NOMO-1 treated with DMSO at 0.1 percent for 48 hours (cell line): ENCODE measurements at regions not wholly inside any gene's neighbourhood (a gene's known extent, or its start where the extent isn't known, plus 50 kb on each side); places are given as distances from the start of the nearest gene placed in this dataset.

Experiments used
- DNase-seq: peaks from one replicate; lab custom pipeline; 2025; ENCODE audit not compliant: unreplicated experiment; lab: John Stamatoyannopoulos, UW

DNA sequence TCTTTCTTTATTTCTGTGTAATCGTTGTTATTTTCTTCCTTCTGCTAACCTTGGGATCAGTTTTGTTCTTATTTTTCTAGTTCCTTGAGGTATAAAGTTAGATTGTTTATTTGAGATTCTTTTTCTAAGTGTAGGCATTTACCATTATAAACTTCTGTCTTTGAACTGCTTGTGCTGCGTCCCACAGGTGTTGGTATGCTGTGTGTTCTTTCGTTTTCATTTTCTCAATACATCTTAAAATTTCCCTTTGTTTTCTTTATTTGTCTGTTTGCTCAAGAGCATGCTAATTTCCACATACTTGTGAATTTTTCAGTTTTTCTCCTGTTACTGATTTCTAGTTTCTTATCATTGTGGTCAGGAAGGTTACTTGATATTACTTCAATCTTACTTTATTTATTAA is 873.8 kb upstream of the GCFC2 start:
- no peak for DNase-seq

GRCh38 chr2:76579911-76580310 is 869.2 kb upstream of the GCFC2 start:
- DNase-seq = no peak

GRCh38 chr2:76572981-76573380 is 862.3 kb upstream of the GCFC2 start:
- DNase-seq = no peak

DNA sequence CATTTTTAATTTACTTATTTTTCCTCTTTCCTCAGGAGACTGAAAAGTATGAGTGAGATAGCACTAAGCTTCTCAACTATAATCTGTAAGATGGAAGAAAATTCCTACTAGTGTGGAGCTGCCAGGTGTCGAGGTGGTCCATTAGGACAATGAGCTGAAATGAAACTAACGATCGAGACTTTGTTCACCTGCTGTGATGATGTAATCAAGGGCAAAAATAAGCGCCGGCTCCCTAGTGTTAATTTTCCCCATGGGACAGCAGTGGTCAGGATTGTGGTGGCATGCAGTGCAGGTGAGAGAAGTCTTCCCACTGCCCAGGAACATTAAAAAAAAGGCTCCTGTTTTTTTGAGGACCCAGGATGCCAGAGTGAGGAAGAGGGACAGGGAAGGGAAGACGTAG is 859.1 kb upstream of the GCFC2 start:
- DNase-seq = no peak

DNA sequence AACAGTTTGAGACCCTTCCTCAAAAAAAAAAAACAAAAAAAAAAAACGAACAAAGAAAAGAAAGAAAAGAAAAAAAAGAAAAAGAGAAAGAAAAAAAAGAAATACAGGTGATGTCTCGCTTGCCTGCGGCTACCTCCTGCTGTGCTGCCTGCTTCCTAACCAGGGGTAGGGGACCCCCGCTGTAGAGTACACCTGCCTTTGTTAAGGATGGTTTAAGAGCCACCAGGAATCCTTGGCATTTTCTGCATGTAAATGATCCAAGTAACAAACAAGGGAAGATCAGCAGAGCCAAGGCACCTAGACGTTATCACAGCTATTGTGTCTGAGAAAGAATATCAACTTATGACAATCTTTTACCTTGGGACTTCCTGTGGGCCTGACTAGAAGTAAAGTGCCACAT is 856.8 kb upstream of the GCFC2 start:
- no peak for DNase-seq

DNA sequence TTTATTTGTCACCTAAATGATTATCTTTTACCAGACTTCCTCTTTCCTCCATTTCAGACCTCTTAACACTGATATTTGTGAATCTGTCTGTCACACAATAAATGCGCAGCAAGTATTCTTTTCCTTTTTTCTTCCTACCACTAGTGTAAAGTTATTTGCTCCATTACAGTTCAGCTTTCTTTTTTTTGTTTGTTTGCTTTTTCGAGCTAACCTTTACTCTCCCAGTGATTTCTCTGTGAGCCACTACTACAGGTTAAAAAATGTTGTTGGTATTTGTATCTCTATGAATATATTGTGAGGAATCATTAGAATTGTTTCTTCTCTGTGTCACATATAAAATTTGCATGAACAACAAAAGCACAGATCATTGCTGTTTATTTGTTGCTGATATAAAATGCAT is 854.0 kb upstream of the GCFC2 start:
- no peak for DNase-seq

DNA sequence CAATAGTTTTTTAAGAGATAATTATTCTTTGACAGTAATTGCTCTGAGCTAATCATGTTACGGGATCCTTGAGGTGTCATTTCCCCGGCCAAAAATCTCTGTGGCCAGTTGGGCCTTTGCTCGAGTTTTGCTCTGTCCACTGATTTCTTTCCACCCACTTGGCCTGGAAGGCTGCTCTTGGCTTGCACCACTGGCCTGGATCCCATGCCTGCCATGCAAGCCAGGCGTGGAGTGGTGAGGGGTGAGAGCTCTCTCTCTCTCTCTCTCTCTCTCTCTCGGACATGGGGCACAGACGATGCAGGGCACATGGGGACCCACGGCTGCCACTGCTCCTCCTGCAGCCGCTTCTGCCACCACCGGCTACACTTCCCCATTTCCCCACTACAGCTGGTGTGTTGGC is 853.0 kb upstream of the GCFC2 start:
- no peak for DNase-seq

- no peak for DNase-seq
These were observed 847.4 kb upstream of the GCFC2 start for GRCh38 chr2:76558157-76558556.

DNA sequence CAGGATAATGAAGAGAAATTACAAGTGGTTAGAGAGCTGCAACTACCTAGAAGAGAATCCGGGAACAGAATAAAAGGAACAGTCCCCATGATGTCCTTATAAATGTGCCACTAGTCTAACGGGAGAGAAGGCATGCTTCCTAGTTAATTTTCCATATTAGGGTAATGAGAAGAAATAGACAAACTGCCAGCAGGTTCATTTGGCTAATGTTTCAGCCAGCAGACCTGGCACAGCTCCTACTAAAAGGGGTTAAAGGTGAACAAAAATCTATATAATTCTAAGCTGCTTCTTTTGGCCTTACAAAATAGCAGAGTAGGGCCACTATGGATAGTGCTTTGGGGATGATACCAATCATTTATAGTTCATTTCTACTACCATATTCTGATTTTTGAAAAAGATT is 845.3 kb upstream of the GCFC2 start:
- DNase-seq = no peak

GRCh38 chr2:76546207-76546606 is 835.5 kb upstream of the GCFC2 start:
- DNase-seq = no peak

- no peak for DNase-seq
These were observed 834.2 kb upstream of the GCFC2 start for GRCh38 chr2:76544901-76545300.

DNA sequence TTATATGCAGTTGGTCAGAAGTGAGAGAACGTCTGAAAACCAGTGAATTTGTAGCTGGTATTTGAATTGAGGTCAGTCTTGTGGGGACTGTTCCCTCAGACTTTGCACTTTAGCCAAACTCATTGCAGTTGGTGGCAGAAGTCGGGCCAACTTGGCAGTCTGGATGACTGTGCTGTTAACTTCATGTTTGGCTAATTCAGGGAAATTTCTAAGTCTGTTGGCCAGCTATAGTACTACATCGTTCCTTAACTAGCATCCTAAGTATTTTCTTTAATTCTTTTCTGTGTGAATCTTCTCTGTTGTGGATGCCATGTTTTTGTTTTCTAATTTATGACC is 806.8 kb upstream of the GCFC2 start:
- DNase-seq = no peak

GRCh38 chr2:76516861-76517573 is 806.3 kb upstream of the GCFC2 start:
- DNase-seq = no peak

DNA sequence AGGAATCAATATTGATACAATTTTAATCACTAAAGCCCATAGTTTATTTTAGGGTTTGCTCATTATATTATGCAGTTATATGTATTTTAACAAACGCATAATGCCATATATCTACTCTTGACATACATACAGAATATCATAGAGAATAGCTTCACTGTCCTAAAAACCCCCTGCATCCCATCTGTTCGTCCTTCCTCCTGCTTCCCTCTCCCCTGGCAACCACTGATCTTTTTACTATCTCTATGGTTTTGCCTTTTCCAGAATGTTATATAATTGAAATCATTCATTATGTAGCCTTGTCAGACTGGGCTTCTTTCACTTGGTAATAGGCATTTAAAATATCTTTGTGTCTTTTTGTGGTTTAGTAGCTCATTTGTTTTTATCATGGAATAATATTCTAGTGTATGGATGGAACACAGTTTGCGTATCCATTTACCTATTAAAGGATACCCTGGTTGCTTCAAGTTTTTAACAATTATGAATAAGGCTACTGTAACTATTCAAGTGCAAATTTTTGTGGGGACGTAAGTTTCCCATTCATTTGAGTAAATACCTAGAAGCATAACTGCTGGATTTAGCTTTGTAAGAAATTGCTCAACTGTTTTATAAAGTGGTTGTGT is 801.6 kb upstream of the GCFC2 start:
- DNase-seq = no peak

GRCh38 chr2:76506538-76506937 is 795.8 kb upstream of the GCFC2 start:
- no peak for DNase-seq

- DNase-seq = no peak
These were observed 790.9 kb upstream of the GCFC2 start for GRCh38 chr2:76501641-76502040.

GRCh38 chr2:76498360-76498759 is 787.6 kb upstream of the GCFC2 start:
- no peak for DNase-seq

- DNase-seq = peak; percentile 82
These were observed 780.8 kb upstream of the GCFC2 start for GRCh38 chr2:76491503-76491902.

GRCh38 chr2:76478266-76479035 is 767.7 kb upstream of the GCFC2 start:
- DNase-seq = no peak

- no peak for DNase-seq
These were observed 762.2 kb upstream of the GCFC2 start for GRCh38 chr2:76472946-76473345.

DNA sequence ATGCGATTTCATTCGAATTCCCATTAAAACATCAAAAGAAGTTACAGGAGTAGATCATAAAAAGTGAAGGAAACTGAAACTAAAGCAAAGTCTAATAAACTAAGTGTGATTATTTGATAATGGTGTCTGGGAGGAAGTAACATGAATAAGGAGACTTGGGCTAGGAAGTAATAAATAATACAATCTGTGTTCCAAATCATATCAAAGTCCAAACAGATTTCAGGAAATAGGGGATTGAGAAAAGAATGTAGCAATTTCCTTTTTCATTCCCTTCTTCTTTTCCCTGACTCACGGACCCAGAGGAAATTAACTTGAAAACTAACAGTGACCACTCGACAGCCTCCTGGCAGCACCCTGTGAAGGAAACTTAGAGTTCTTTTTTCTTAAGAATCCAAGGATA is 758.4 kb upstream of the GCFC2 start:
- DNase-seq = no peak

GRCh38 chr2:76467326-76467725 is 756.6 kb upstream of the GCFC2 start:
- DNase-seq = no peak
